DMS 273 (cell line): ENCODE measurements at regions not wholly inside any gene's neighbourhood (a gene's known extent, or its start where the extent isn't known, plus 50 kb on each side); places are given as distances from the start of the nearest gene placed in this dataset.

ENCODE experiments used
- DNase-seq: peaks from one replicate; lab custom pipeline; 2025; ENCODE audit not compliant: unreplicated experiment; lab: John Stamatoyannopoulos, UW

DNA sequence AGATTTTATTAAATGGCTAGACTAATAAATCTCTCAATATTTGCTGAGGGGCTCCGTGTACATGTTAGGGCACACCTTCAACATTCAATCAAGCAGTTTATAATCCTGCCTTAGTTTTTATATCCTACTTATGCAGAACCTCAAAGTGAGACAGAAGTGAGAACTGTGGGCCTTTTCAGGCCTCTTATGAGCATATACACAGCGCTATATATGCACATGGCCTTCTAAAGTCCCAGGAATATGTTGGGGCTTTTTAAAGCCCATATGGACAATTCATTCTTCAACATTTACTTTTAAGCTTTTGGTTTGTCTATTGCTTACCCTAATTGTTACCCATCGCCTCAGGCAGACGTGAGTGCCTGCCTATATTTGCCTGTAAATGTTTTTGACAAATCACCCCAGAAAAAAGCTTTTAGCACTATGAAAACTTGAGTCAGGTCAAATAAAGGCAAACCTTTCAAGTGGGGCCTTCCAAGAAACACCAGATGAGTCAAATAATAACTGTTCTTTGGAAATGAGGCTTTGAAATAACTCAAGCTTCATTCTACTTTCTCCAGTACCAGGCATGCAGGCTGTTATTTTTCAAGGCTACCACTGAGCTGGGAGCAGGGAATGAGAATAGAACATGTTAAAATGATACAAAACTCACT, 58.2 kb downstream of the ESM1 start:
- no peak for DNase-seq

DNA sequence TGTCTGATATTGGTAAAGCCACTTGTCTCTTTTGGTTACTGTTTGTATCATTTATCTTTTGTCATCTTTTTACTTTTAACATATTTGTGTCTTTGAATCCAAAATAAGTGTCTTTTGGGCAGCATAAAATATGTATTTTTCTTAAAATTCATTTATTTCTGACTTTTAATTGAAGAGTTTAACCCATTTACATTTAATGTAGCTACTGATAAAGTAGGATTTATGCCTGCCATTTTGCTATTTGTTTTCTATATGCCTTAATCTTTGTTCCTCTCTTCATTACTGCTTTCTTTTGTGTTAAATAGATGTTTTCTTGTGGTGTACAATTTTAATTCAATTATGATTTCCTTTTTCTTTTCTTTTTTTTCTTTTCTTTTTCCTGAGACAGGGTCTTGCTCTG, 60.9 kb downstream of the ESM1 start:
- DNase-seq = no peak

DNA sequence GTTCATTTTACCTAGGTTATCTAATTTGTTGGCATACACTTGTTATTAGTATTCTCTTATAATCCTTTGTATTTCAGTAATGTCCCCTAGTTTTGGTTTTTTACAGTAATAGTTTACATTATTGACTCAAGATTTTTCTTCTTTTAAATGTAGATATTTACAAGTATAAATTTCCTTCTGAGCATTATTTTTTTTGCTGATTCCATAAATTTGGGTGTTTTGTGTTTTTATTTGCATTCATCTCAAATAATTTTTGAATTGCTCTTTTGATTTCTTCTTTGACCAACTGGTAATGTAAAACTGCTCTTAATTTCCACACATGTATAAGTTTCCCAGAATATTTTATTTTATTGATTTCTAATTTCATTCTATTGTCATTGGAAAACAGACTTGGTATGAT, 68.1 kb downstream of the ESM1 start:
- no peak for DNase-seq

DNA sequence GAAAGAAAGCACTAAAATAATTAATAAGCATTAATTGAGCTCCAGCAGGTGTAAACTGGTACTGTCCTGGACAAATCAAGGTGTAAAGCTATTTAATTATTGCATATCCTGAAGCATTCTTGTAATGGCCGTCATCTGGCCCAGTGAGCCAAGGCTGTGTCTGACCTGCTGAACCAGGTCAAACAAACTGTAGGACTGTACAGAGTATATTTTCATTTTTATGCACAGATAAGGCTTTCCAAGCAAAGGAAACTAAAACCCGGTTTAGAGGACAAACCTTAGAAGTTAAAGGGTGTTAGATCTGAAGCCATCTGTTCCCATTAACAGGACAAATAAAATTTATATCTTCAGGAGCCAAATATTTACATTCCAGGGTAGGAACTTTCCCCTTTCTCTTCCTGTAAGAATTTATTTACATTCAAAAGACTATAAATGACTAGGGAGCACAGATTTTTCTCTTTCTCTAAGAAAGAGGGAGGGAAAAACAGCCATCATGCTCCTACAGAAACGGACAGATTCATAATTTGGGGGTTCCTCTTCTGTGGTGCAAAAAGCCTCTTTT, 69.8 kb downstream of the ESM1 start:
- no peak for DNase-seq

DNA sequence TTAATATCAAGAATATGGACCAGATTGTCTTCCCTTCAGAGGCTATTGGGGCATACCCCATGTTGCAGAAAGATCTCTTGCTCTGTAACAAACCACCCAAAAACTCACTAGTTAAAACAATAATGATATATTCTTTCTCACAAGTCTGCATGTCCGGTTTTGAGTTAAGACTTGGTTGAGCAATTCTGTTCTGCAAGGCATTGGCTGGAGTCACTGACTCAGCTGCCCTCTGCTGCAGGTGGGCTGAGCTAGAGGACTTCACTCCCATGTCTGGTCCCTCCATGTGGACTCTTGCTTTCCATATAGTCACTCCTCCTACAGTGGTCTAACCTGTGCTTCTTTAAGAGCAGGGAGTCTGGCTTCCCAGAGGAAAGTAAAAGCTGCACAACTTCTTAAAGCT, 73.4 kb downstream of the ESM1 start:
- no peak for DNase-seq

DNA sequence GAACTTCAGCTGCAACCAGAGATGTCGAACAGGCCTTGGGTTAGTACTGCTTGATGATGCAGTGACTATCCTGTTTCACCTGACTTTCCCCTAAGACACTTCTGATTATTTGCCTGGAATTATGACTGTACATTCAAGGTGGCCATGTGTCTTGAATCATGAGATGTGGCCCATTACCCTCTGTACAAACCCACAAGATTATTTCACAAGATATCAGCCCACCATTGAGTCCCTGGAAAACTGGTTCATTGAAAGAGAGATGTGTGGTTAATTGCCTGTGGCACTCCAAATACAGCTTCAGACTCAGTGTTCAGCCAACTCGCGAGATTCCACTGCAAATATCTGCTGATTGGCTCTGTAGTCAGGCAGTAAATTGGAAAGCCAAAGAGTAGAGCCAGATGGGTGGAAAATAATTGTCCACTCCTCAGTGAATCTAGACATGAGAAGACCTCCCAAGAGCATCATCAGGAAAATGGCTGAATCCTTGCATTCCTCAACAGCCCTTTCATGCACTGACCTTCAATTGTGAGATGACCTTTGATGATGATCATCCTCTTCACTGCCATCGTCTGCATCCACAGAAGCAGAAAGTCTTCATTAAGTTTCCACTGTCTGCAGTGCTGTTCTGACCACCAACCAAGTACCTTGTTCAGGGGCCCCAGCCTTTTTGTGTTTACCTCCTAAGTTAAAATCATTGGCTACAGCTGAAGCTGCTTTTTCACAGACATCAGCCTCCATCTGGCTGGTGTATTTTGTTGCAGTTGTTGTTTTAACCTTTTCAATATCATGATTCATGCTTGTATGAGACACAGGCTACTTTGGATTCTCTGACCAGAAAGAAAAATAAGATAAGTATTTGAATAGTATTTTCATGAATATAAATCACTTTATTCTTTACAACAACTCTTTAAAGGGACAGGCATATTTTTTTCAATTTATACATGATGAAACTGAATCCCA, 75.2 kb downstream of the ESM1 start:
- peak; percentile 79 for DNase-seq

DNA sequence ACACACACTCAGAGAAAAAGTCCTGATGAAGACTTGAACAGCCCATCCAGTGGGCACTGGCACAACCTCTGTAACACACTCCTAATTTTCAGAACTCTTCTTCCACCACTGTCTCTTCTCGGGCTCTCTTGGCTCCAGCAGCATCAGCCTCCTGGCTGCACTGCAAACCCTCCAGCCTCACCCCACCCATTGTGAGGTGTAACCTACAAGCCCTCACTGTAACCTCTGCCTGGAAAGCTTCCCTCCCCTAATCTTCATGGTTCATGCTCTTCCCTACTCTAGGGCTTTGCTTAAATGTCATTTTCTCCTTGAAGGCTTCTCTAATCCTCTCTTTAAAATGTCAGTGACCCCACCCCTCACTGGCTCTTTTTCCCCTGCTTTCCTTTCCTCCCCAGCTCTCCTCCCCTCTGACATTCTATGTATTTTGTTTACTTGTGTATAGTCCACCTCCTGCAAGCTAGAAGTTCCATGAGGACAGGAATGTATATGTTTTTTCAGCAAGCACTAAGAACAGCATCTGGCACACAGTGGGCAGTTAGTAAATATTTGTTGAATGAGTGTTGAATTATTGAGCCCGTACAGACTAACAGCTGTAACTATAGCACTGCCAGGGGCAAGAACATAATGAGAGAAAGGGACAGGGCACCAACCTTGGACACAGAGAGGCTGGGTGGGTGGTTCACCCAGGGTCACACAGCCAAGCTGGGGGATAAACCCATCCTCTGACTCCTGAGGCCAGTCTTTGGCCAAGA, 76.4 kb downstream of the ESM1 start:
- DNase-seq = no peak

DNA sequence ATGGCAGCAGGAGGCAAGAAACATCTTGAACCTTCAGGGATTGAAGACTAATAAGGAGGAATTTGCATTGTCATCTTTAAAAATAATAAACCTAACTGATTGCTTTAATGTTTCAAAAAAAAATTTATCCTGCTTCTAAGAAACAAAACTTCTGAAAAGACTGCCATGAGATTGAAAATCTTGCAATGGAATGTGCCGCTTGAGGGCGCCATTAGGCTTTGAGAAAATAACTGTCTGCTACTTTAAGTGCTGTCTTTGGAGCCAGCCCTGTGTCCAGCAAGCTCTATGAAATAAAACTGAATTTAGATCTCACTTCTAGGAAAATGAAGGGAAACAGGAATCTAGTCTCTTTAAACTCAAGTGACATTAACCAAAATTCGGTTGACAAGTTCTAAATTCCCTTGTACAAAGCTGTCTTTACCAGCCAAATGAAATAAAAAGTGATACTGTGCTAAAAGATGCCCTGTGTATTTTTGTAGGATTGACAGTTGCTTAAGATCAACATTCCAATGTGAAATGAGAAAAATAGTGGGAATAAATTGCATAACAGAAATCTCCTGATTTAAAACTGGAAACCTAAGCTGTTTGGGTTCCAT, 79.4 kb downstream of the ESM1 start:
- peak; percentile 82 for DNase-seq

DNA sequence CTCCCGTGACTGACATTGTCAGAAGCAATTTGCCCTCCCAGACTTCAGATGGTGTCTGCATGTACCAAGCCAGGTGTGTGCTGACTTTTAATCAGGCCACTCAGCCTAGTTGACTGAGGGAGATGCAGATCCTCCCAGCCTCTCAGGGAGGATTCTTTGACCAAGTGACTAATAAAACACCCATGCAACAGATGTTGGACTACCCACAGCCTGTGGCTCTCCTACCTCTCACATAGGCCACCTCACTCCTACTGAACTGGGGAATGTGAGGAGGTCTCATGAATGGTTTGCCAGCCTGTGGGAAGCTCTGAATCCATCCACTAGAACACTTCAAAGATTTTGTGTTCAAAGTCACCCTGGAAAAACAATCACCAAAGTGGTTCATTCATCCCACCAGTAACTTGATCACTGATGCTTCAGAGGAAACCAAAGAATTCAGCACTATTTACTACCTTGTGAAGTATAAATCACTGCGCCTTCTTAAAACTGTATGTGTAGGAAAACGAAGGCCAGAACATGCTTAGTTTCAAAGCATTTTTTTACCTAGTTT, 80.1 kb downstream of the ESM1 start:
- no peak for DNase-seq

DNA sequence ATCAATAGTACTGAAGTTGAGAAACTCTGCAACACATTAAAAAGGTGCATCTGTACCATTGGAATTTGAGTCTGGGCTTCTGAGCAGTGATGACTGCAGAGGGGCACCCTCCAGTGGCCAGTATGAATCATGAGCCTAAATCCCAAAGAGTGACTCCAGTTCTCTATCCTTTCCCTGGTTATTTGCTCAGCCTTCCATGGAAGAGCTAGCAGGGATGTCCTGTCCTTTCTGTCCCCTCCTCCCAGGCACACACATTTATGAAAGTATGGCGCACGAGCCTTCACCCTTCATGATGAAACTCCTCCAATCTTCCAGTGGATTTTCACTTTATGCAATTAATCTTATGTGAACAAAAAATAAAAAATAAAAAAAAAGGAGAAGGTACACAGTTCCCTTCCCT, 81.0 kb downstream of the ESM1 start:
- peak; percentile 72 for DNase-seq

DNA sequence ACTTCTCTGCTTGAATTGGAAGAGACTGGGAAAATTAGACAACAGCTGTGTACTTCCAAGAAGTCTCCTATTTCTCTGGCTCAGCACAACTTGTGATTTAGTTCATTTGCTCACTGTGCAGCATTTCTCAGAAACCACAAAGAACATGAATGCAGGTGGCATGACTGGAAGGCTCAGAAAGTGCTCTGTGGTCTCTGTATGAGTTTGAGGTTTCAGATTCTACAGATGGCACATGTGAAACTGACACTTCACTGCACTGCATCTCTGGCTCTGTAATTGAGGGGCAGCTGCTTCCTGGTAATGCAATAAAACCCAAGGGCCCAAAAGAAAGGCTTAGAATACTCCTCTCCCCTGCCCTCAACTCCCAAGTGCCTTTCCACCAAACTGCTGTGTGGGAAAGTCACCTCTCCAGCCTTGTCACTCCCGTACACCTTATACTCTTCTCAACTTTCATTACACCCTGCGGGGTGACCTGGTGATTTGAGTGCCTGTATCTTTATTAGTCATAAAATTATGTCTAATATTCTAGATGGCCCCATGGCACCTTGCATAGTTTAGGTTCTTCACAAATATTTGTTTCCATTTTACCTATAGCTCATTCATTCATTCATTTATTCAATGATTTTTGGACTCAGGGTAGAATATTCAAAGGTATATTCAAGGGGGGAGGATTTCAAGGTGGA, 82.5 kb downstream of the ESM1 start:
- DNase-seq = peak; percentile 92

DNA sequence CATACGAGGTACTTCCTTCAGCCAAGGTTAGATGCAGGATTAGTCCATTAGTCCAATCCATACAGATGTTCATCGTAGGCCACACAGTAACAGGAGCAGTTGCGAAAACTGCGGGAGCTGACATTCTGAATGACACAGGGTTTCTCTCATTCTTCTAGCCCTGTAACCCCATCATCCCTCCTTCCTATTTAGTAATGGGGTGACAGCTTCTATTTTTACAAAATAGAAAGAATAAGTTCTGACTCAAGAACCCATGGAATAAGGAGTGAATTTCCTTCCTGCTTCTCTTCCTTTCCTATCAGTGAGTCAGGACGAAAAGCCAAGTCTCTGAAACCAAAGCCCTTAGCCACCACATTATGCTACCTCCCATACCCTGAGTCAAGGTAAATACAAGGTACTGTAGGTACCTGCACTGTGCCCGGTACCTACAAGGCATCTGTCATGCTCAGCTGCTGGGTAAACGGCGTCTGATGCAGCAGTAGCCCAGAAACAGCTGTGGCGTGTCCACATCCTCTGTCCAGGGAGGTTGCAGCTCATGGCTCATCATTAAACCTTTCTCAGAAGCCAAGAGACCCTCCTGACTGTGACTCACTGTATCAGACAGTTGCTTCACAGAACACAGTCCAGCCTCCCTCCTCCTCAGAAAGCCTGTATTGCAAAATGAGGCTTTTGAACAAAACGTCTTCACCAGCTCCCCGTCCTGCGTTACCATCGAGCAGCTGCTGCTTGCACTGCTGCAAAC, 84.2 kb downstream of the ESM1 start:
- no peak for DNase-seq

DNA sequence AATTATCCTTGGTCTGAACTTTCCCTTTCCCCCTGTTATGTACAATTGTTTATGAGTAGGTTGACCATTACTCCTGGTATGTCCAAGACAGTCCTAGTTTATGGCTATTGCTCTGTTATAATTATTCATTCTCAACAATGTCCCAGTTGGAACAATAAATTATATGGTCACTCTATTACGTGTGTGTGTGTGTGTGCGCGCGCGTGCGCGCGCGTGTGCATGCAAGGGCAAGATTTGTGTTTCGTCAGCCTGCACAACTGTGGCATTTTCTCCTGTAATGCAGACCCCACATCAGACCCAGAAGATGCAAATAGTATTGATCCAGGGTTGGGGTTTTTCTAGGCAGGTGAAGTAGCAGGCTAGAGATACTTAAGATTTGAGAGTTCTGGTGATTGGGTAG, 88.4 kb downstream of the ESM1 start:
- no peak for DNase-seq

DNA sequence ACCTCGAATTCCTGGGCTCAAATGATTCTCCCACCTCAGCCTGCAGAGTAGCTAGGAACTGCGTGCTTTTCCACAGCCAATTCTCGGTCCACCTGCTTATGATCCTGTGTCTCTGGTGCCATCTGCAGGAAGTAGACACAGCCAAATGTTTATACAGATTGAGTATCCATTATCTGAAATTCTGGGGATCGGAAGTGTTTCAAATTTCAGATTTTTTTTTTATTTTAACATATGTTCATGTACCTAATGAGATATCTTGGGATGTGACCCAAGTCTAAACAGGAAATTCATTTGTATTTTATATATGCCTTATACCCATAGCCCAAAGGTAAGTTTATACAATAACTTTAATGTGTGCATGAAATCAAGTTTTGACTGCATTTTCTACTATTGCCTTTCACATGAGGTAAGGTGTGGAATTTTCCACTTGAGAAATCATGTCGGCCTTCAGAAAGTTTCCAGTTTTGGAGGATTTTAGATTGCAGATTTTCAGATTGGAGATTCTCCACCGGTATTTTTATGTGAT, 89.5 kb downstream of the ESM1 start:
- DNase-seq = peak; percentile 78

DNA sequence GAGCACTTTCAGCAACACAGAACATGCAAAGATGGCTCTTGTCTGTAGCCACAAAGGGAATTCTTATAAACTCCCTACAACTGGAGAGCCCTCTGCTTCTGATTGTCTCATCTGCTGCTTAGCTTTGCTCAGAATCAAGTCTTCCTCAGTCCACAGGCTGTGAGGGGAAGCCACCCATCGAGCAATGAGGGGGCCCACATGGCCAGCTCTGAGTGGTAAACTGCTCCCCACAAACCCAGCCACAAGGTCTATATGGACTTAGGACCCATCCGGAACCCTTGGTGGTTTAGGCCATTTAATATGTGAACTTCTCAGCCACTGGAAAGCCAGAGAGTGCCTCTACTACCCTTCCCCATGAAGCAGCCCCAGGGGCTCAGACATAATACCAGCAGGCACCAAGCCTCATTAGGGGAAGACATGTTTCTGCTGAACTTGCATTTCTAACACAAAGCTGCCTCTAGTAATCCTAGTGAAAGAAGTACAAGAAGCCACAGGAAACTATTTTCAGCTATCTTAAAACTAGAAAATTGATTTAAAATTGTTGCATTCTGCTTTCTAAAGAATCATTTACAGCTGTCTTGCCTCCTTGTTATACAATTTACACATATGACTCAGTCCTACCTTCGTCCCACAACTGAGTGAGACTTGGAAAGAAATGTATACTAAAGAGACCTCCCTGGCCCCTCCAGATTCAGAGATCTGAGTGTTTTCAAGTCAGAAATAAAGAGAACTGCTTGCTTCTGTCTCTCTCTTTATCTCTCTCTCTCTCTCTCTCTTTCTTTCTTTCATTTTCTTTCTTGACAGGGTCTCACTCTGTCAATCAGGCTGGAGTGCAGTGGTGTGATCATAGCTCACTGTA, 90.2 kb downstream of the ESM1 start:
- no peak for DNase-seq

DNA sequence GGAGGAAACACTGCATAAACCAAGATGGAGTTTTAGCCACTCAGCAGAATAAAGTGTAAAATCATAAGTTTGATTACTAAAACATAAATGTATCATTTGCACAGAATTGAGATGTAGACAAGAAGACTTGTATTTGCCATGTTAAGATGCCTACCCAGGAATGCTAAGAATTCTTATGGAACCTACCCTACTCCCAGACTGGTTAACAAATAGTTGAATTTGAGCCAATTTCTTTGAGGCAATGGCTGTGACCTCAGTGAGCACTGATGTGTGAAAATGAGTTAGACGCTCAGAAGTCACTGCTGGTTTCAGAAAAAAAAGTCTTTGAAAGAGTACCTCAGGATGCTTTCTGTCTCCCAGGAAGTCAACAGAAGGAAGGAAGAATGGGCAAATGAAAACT, 95.6 kb downstream of the ESM1 start:
- DNase-seq = peak; percentile 14

DNA sequence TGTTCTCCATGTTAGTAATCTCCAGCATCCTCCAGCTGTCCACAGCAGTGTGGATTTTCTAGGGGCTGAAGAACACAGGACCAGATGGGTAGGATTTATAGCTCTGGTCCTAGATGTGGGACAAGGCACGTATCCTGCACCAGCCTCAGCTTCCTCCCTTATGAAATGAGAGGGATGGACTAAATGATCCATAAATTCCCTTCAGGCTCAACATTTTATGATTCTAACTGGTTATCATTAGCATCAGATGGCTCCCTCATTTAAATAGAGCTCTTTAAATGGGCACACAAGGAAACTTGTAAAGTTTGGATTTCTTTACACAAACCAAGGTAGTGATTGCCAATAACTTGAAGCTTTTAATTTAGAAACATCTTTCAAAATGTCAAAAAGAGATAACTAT, 97.7 kb downstream of the ESM1 start:
- DNase-seq = no peak

DNA sequence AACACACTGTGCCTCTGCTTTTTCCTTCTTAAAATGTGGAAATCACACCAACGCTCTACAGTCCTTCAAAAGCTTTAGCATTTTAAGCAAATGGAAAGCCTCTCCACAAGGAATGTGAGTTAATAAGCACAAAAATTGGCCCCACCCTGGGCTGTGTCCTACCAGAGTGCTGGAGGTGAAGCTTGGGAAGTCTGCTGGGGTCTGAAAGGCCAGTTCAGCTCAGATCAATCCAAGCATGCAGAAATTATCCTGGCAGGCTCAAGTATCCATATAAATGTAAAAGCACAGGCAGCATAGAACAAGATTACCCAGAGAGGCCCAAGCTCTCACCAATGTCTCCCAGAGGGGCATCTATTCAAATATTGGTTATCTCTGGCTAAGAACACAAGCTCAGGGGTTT, 98.5 kb downstream of the ESM1 start:
- no peak for DNase-seq
